ENCODE measurements at regions not wholly inside any gene's neighbourhood (a gene's known extent, or its start where the extent isn't known, plus 50 kb on each side); places are given as distances from the start of the nearest gene placed in this dataset.

GRCh38 chr3:166759736-166760513 is 620.2 kb downstream of the ZBBX start:
- H3K36me3 Mint-ChIP-seq, result no peaks in the 10 kb centered on the region
- Histone ChIP-seq H3K27ac (ENCODE audit: low read depth, low read length) (no peak overlapping the region), H3K36me3 (ENCODE audit: insufficient read depth, low read length) (no peaks in the 10 kb centered on the region), H3K27me3 (ENCODE audit: insufficient read depth, low read length, poor library complexity, severe bottlenecking) (no peaks in the 10 kb centered on the region), H3K9me3 (ENCODE audit: low read length) (no peaks in the 10 kb centered on the region), H3K4me1 (ENCODE audit: insufficient read depth, low read length) (no peaks in the 10 kb centered on the region), H3K4me3 (ENCODE audit: low read length) (no peak overlapping the region)
- peaks cover 5 to 35% (median 8%) of the 10 kb centered on the region in 5 donors for H3K9me3 Mint-ChIP-seq
- ChIA-PET POLR2A (no interaction called here), CTCF (no interaction called here)
- no peaks in the 10 kb centered on the region for H3K4me1 Mint-ChIP-seq
- H3K4me3 Mint-ChIP-seq, result no peak overlapping the region
- H3K27ac Mint-ChIP-seq, result no peak overlapping the region
- H3K27me3 Mint-ChIP-seq, result no peaks in the 10 kb centered on the region
- no peak for DNase-seq

DNA sequence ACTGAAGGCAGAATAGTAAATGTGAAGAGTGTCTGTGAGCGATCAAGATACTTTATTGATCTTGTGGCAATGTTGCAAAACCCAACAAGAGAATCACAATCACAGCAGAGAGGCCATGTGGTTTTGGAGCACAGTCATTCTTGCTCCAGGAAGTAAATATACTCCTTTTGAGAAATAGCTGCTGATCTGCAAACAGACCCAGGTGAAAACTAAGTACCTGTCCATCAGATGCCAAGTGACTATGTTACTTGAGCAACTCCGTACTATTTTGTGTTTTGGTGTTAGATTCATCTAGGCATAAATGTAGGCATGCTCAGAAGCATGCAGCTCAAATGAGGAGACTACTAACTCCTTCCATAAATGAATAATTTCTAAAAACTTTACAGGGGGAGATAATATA is 627.9 kb downstream of the ZBBX start:
- Mint-ChIP-seq H3K27ac (no peak overlapping the region), H3K9me3 (peaks cover 0 to 49% (median 14%) of the 10 kb centered on the region in 5 donors), H3K4me1 (no peaks in the 10 kb centered on the region), H3K4me3 (no peak overlapping the region), H3K36me3 (peaks cover 0 to 2% (median 0%) of the 10 kb centered on the region in 3 donors), H3K27me3 (no peaks in the 10 kb centered on the region)
- H3K4me3 ChIP-seq (ENCODE audit: low read length), result no peak overlapping the region
- H3K27me3 ChIP-seq (ENCODE audit: insufficient read depth, low read length, poor library complexity, severe bottlenecking), result no peaks in the 10 kb centered on the region
- no peak for DNase-seq
- H3K4me1 ChIP-seq (ENCODE audit: insufficient read depth, low read length), result no peaks in the 10 kb centered on the region
- CTCF ChIA-PET, result no interaction called here
- H3K27ac ChIP-seq (ENCODE audit: low read depth, low read length), result no peak overlapping the region
- no peaks in the 10 kb centered on the region for H3K36me3 ChIP-seq (ENCODE audit: insufficient read depth, low read length)
- POLR2A ChIA-PET, result no interaction called here
- H3K9me3 ChIP-seq (ENCODE audit: low read length), result peaks cover 4% of the 10 kb centered on the region

DNA sequence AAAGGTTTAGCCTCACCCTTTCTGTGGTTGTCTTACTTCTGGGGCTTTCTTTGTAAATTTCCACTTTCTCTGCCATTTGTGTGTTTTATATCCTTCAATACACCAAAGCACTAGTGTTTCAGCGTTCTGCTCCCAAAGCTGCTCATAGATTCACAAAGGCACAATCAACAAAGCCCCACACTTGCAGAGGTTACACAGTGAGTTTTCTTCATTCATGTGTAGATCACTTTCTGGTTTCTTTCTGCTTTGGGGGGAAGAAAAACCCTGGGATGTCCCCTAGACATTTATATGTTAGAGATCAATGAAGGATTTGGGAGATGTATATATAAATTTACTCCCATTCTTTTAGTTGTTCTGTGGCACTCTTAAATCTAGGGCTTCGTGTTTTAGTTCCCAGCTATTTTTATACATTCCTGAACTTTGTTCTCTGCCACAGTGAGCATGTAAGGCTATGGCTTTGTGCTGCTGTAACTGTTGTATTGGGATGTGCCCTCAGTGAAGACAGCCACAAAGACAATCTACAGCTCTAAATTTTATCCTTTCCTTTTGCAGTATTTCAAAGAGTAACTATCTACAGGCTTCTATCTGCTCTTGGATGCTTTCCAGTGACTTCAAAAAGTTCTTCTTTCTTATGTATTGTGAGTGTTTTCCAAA is 636.5 kb downstream of the ZBBX start:
- no peak overlapping the region for H3K27ac Mint-ChIP-seq
- H3K36me3 Mint-ChIP-seq, result no peaks in the 10 kb centered on the region
- no peak overlapping the region for H3K4me3 ChIP-seq (ENCODE audit: low read length)
- H3K27me3 Mint-ChIP-seq, result no peaks in the 10 kb centered on the region
- H3K9me3 ChIP-seq (ENCODE audit: low read length), result no peaks in the 10 kb centered on the region
- ChIA-PET CTCF (no interaction called here), POLR2A (no interaction called here)
- no peaks in the 10 kb centered on the region for H3K36me3 ChIP-seq (ENCODE audit: insufficient read depth, low read length)
- H3K4me3 Mint-ChIP-seq, result no peak overlapping the region
- no peak for DNase-seq
- no peaks in the 10 kb centered on the region for H3K27me3 ChIP-seq (ENCODE audit: insufficient read depth, low read length, poor library complexity, severe bottlenecking)
- no peak overlapping the region for H3K27ac ChIP-seq (ENCODE audit: low read depth, low read length)
- no peaks in the 10 kb centered on the region for H3K4me1 Mint-ChIP-seq
- H3K4me1 ChIP-seq (ENCODE audit: insufficient read depth, low read length), result no peaks in the 10 kb centered on the region
- peaks cover 4 to 22% (median 7%) of the 10 kb centered on the region in 5 donors for H3K9me3 Mint-ChIP-seq

DNA sequence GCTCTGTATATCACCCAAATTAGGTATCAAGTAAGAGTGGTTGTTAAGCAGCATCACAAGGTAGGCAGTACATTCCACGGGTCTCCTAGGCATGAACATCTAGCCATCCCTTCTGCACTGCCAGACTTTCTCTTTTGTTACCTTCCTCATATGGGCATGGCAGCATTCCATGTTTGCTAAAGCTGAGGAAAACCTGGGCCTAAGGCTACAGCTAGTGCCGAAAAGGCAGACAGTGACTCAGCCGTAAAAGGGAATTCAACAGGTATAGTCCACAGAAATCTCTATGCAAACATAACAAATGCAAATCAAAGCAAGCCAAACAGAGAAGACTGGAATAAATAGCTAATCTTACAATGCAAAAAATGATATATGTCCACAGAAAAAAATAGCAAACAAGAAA is 645.4 kb downstream of the ZBBX start:
- H3K36me3 Mint-ChIP-seq, result peaks cover 0 to 3% (median 0%) of the 10 kb centered on the region in 3 donors
- H3K36me3 ChIP-seq (ENCODE audit: insufficient read depth, low read length), result no peaks in the 10 kb centered on the region
- no peaks in the 10 kb centered on the region for H3K27me3 Mint-ChIP-seq
- H3K4me3 Mint-ChIP-seq, result no peak overlapping the region
- POLR2A ChIA-PET, result no interaction called here
- CTCF ChIA-PET, result no interaction called here
- H3K9me3 Mint-ChIP-seq, result peaks cover 0 to 23% (median 6%) of the 10 kb centered on the region in 5 donors
- no peaks in the 10 kb centered on the region for H3K4me1 Mint-ChIP-seq
- H3K4me3 ChIP-seq (ENCODE audit: low read length), result no peak overlapping the region
- H3K27ac Mint-ChIP-seq, result no peak overlapping the region
- no peak for DNase-seq
- H3K4me1 ChIP-seq (ENCODE audit: insufficient read depth, low read length), result no peaks in the 10 kb centered on the region
- no peaks in the 10 kb centered on the region for H3K9me3 ChIP-seq (ENCODE audit: low read length)
- no peak overlapping the region for H3K27ac ChIP-seq (ENCODE audit: low read depth, low read length)
- no peaks in the 10 kb centered on the region for H3K27me3 ChIP-seq (ENCODE audit: insufficient read depth, low read length, poor library complexity, severe bottlenecking)

GRCh38 chr3:166731701-166732100 is 648.4 kb downstream of the ZBBX start:
- H3K4me1 Mint-ChIP-seq, result no peaks in the 10 kb centered on the region
- H3K4me3 Mint-ChIP-seq, result no peak overlapping the region
- Histone ChIP-seq H3K27ac (ENCODE audit: low read depth, low read length) (no peak overlapping the region), H3K4me3 (ENCODE audit: low read length) (no peak overlapping the region), H3K36me3 (ENCODE audit: insufficient read depth, low read length) (no peaks in the 10 kb centered on the region), H3K4me1 (ENCODE audit: insufficient read depth, low read length) (no peaks in the 10 kb centered on the region), H3K27me3 (ENCODE audit: insufficient read depth, low read length, poor library complexity, severe bottlenecking) (no peaks in the 10 kb centered on the region), H3K9me3 (ENCODE audit: low read length) (no peaks in the 10 kb centered on the region)
- H3K9me3 Mint-ChIP-seq, result peaks cover 2 to 24% (median 6%) of the 10 kb centered on the region in 5 donors
- POLR2A ChIA-PET, result no interaction called here
- CTCF ChIA-PET, result no interaction called here
- H3K27ac Mint-ChIP-seq, result no peak overlapping the region
- DNase-seq, result no peak
- peaks cover 0 to 3% (median 0%) of the 10 kb centered on the region in 3 donors for H3K36me3 Mint-ChIP-seq
- H3K27me3 Mint-ChIP-seq, result no peaks in the 10 kb centered on the region

DNA sequence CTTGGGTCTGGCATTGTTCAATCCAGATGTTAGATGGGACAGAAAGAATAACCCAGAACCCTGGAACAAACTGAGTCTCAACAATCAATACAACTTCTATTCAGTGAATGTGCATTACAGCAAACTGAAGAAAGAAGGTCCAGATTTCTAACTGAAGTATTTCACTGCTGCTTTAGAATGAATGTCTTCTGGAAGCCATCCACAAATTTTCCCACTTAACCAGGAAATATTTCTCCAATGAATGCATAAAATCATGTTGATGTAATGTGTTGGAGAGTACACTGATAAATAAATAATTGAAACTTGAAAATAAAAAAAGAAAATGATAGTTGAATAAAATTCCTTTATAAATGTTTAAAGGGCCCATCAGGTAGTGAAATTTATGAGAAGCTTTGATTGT is 658.6 kb downstream of the ZBBX start:
- ChIA-PET CTCF (no interaction called here), POLR2A (no interaction called here)
- no peak for DNase-seq
- Mint-ChIP-seq H3K36me3 (no peaks in the 10 kb centered on the region), H3K9me3 (peaks cover 0 to 24% (median 12%) of the 10 kb centered on the region in 5 donors), H3K27me3 (no peaks in the 10 kb centered on the region), H3K27ac (no peak overlapping the region), H3K4me1 (no peaks in the 10 kb centered on the region), H3K4me3 (no peak overlapping the region)
- Histone ChIP-seq H3K36me3 (ENCODE audit: insufficient read depth, low read length) (no peaks in the 10 kb centered on the region), H3K4me1 (ENCODE audit: insufficient read depth, low read length) (no peaks in the 10 kb centered on the region), H3K9me3 (ENCODE audit: low read length) (no peaks in the 10 kb centered on the region), H3K4me3 (ENCODE audit: low read length) (no peak overlapping the region), H3K27me3 (ENCODE audit: insufficient read depth, low read length, poor library complexity, severe bottlenecking) (no peaks in the 10 kb centered on the region), H3K27ac (ENCODE audit: low read depth, low read length) (no peak overlapping the region)

DNA sequence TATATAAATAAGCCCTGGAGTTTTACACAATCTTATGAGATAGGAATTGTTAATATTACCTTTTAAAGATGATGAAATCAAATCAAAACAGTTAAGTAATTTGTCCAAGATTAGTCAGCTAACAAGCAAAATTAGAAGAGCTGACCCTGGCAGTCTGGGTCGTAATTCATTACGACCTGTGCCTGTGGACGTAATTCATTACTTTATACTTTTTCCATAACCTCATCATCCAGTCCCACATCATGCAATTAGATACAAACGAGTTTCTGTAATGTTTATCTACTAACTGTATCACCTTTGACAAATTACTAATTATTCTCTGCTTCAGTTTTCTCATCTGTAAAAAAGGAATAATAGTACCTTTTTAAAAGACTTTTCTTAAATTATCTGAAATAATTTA is 665.9 kb downstream of the ZBBX start:
- no peak overlapping the region for H3K27ac ChIP-seq (ENCODE audit: low read depth, low read length)
- H3K9me3 ChIP-seq (ENCODE audit: low read length), result no peaks in the 10 kb centered on the region
- H3K4me3 ChIP-seq (ENCODE audit: low read length), result no peak overlapping the region
- no peaks in the 10 kb centered on the region for H3K27me3 ChIP-seq (ENCODE audit: insufficient read depth, low read length, poor library complexity, severe bottlenecking)
- Mint-ChIP-seq H3K27me3 (no peaks in the 10 kb centered on the region), H3K9me3 (peaks cover 5 to 28% (median 10%) of the 10 kb centered on the region in 5 donors), H3K27ac (no peak overlapping the region), H3K4me1 (no peaks in the 10 kb centered on the region), H3K4me3 (no peak overlapping the region), H3K36me3 (no peaks in the 10 kb centered on the region)
- no peaks in the 10 kb centered on the region for H3K4me1 ChIP-seq (ENCODE audit: insufficient read depth, low read length)
- ChIA-PET CTCF (no interaction called here), POLR2A (no interaction called here)
- DNase-seq, result no peak
- no peaks in the 10 kb centered on the region for H3K36me3 ChIP-seq (ENCODE audit: insufficient read depth, low read length)

- Histone ChIP-seq H3K9me3 (ENCODE audit: low read length) (no peaks in the 10 kb centered on the region), H3K27me3 (ENCODE audit: insufficient read depth, low read length, poor library complexity, severe bottlenecking) (no peaks in the 10 kb centered on the region), H3K36me3 (ENCODE audit: insufficient read depth, low read length) (no peaks in the 10 kb centered on the region), H3K27ac (ENCODE audit: low read depth, low read length) (no peak overlapping the region), H3K4me3 (ENCODE audit: low read length) (no peak overlapping the region), H3K4me1 (ENCODE audit: insufficient read depth, low read length) (no peaks in the 10 kb centered on the region)
- ChIA-PET POLR2A (no interaction called here), CTCF (no interaction called here)
- Mint-ChIP-seq H3K36me3 (no peaks in the 10 kb centered on the region), H3K27ac (no peak overlapping the region), H3K9me3 (peaks cover 5 to 31% (median 10%) of the 10 kb centered on the region in 5 donors), H3K4me3 (no peak overlapping the region), H3K4me1 (no peaks in the 10 kb centered on the region), H3K27me3 (no peaks in the 10 kb centered on the region)
- no peak for DNase-seq
Observed at GRCh38 chr3:166713787-166714186, 666.3 kb downstream of the ZBBX start.

Data from CD8-positive, alpha-beta memory T cell (primary cell).